ENCODE measurements at regions not wholly inside any gene's neighbourhood (a gene's known extent, or its start where the extent isn't known, plus 50 kb on each side); places are given as distances from the start of the nearest gene placed in this dataset.

DNA sequence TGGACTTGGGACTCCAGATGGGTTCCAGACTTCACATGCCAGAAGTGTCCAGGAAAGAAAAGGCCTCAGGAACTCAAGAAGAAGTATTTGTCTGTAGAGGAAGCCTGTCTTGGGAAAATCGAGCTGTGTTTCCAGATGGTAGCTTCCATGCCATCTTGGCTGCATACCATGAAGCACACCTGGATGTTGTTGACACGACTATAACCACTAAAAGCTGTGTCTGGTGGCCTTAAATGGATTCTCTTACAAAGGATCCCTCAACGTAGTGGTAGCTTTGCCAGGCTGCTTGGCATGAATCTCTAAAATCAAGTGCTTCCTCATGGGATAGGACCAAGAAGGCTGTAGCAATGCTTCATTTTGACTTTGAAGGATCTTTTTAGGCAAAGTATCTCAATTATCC is 313.4 kb upstream of the BOD1L1 start (continued):
- no peak for TF ChIP-seq SAP30 (IDR thresholded peaks at IDR 0.05; ENCODE audit: insufficient read depth, insufficient replicate concordance, low read length)
- TF ChIP-seq RAD21 (IDR thresholded peaks at IDR 0.05 in 1 of 2, conservative IDR thresholded peaks at IDR 0.05 in 1 of 2; ENCODE audit: low read depth in 2 of 2, low read length in 2 of 2), result no peak
- TF ChIP-seq SP2 (IDR thresholded peaks at IDR 0.05; ENCODE audit: low read length), result no peak
- TF ChIP-seq POLR2AphosphoS5 (IDR thresholded peaks at IDR 0.05; ENCODE audit: low read depth, low read length), result no peak
- TF ChIP-seq, protein P1, sequence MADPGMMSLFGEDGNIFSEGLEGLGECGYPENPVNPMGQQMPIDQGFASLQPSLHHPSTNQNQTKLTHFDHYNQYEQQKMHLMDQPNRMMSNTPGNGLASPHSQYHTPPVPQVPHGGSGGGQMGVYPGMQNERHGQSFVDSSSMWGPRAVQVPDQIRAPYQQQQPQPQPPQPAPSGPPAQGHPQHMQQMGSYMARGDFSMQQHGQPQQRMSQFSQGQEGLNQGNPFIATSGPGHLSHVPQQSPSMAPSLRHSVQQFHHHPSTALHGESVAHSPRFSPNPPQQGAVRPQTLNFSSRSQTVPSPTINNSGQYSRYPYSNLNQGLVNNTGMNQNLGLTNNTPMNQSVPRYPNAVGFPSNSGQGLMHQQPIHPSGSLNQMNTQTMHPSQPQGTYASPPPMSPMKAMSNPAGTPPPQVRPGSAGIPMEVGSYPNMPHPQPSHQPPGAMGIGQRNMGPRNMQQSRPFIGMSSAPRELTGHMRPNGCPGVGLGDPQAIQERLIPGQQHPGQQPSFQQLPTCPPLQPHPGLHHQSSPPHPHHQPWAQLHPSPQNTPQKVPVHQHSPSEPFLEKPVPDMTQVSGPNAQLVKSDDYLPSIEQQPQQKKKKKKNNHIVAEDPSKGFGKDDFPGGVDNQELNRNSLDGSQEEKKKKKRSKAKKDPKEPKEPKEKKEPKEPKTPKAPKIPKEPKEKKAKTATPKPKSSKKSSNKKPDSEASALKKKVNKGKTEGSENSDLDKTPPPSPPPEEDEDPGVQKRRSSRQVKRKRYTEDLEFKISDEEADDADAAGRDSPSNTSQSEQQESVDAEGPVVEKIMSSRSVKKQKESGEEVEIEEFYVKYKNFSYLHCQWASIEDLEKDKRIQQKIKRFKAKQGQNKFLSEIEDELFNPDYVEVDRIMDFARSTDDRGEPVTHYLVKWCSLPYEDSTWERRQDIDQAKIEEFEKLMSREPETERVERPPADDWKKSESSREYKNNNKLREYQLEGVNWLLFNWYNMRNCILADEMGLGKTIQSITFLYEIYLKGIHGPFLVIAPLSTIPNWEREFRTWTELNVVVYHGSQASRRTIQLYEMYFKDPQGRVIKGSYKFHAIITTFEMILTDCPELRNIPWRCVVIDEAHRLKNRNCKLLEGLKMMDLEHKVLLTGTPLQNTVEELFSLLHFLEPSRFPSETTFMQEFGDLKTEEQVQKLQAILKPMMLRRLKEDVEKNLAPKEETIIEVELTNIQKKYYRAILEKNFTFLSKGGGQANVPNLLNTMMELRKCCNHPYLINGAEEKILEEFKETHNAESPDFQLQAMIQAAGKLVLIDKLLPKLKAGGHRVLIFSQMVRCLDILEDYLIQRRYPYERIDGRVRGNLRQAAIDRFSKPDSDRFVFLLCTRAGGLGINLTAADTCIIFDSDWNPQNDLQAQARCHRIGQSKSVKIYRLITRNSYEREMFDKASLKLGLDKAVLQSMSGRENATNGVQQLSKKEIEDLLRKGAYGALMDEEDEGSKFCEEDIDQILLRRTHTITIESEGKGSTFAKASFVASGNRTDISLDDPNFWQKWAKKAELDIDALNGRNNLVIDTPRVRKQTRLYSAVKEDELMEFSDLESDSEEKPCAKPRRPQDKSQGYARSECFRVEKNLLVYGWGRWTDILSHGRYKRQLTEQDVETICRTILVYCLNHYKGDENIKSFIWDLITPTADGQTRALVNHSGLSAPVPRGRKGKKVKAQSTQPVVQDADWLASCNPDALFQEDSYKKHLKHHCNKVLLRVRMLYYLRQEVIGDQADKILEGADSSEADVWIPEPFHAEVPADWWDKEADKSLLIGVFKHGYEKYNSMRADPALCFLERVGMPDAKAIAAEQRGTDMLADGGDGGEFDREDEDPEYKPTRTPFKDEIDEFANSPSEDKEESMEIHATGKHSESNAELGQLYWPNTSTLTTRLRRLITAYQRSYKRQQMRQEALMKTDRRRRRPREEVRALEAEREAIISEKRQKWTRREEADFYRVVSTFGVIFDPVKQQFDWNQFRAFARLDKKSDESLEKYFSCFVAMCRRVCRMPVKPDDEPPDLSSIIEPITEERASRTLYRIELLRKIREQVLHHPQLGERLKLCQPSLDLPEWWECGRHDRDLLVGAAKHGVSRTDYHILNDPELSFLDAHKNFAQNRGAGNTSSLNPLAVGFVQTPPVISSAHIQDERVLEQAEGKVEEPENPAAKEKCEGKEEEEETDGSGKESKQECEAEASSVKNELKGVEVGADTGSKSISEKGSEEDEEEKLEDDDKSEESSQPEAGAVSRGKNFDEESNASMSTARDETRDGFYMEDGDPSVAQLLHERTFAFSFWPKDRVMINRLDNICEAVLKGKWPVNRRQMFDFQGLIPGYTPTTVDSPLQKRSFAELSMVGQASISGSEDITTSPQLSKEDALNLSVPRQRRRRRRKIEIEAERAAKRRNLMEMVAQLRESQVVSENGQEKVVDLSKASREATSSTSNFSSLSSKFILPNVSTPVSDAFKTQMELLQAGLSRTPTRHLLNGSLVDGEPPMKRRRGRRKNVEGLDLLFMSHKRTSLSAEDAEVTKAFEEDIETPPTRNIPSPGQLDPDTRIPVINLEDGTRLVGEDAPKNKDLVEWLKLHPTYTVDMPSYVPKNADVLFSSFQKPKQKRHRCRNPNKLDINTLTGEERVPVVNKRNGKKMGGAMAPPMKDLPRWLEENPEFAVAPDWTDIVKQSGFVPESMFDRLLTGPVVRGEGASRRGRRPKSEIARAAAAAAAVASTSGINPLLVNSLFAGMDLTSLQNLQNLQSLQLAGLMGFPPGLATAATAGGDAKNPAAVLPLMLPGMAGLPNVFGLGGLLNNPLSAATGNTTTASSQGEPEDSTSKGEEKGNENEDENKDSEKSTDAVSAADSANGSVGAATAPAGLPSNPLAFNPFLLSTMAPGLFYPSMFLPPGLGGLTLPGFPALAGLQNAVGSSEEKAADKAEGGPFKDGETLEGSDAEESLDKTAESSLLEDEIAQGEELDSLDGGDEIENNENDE (IDR thresholded peaks at IDR 0.05; ENCODE audit: insufficient replicate concordance, low read length), result no peak

Measured in H1 (cell line).